GM21825 (cell line): ENCODE measurements at regions not wholly inside any gene's neighbourhood (a gene's known extent, or its start where the extent isn't known, plus 50 kb on each side); places are given as distances from the start of the nearest gene placed in this dataset.

Experiments used
- ATAC-seq: cut with Tn5 transposase; IDR thresholded peaks from one replicate; pipeline ENCODE4 v1.9.1; 2021; ENCODE audit warnings: mild to moderate bottlenecking, moderate library complexity; ENCODE audit not compliant: unreplicated experiment

DNA sequence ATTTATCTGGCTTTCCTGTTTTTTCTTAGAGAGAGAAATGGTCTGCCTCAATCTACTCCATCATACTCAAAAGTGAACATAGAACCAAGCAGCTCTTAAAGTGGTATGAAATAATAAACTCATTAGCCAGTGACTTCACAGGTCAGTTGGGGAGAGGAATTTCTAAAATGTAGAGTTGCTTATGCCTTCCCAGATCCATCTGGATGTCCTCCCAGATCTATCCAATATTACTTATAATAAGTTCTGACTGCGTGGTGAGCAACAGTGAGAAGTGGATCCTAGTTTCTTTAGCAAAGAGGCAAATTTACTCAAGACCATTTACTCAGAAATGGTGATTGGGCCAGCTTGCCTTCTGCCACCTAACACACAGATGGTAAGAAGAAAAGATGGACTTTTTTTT lies 748.0 kb downstream of the PCDH18 start:
- ATAC-seq: no peak

DNA sequence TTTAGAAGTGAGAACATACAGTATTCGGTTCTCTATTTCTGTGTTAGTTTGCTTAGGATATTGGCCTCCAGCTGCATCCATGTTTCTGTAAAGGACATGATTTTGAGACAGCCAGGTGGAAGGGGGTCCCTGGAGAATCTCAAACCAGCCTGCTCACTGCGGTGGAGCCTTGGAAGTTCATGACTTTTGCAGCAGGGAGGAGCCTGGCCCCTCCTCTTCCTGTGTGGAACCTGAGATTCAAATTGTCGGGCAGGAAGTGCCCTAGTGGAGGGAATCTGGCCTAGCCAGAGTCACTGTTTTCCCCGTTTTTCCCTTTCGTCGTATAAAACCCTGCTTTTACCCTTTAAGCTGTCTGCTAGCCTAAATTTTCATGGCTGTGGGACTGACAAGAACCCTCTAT lies 762.6 kb downstream of the PCDH18 start:
- ATAC-seq: no peak

DNA sequence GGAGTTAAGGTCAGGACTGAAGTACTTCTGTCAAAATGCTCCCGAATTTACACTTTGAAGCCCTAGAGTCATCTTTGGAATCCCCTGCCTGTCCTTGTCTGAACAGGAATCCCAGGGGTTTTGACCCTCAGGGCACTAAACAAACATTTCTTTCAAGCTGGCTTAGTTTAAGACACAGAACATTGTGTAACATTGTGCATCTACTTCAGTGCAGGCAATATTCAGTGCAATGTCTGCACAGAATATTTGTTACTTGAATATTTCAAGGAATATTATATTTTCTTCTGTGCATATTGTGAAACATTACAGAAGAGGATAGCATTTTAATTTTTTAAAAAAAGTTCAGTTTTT lies 763.4 kb downstream of the PCDH18 start:
- ATAC-seq: no peak

DNA sequence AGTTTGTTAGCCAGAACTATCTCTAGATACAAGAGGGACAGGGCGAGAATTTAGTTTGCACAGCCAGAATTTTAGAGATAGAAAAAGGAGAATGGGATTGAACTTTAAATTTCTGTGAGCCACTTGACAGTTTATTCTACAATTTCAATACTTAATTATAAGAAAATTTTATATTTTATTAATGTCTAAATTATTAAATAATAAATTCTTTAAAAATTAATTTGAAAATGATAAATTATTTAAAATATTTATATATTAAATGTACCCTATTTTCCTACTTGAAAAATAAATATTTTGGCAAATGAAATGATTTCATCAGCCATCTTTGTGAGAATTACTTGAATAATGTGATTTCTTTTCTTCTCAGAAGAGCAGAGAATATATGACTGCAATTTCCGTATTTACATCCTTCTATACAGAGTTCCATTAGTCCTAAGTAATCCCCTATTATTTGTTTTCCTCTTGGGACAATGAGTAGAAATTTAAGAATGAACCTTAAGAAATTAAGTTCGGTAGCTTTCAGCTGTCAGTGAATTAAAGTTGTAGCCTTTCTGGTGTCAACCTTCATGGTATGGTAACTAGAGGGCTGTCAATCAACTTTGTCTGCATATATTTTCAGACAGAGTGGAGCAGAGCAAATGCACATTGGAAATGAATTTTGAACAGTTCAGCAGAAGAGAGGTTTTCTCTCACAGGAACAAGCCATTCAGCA lies 763.9 kb downstream of the PCDH18 start:
- ATAC-seq: no peak

DNA sequence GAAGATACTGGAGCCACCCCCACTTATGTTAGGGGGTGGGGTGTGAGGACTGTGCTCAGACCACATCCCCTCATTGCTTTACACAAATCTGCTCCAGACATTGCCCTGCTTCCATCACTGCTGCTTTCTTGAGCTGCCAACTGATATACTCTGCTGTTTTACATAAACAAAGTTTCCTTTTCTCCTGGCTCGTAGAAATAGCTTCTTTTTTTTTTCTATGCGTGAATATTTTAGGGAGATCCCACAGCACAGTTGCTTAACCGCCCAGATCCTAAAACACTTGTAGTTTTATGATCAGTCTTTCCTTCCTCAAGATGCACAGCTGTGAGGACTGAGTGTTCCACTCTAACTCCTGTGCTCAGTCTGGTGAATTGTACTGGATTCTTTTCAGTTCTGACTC lies 768.4 kb downstream of the PCDH18 start:
- no peak for ATAC-seq

DNA sequence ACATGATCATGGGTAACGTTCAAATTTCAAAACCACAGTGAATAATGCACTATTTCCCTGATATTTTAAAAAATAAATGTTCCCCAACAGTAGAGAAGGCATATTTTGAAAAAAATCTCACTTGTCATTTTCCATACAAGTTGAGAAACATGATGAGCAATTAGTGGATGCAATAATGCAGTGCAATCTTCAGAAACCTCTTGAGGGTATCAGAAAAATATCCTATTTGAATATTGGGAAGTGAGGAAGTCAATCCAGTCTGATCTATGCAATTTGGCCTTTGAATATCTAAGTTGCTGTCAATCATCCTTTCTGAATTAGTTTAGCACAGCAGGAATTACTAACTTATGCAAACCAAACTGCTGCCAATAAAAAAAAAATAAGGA lies 776.8 kb downstream of the PCDH18 start:
- no peak for ATAC-seq

DNA sequence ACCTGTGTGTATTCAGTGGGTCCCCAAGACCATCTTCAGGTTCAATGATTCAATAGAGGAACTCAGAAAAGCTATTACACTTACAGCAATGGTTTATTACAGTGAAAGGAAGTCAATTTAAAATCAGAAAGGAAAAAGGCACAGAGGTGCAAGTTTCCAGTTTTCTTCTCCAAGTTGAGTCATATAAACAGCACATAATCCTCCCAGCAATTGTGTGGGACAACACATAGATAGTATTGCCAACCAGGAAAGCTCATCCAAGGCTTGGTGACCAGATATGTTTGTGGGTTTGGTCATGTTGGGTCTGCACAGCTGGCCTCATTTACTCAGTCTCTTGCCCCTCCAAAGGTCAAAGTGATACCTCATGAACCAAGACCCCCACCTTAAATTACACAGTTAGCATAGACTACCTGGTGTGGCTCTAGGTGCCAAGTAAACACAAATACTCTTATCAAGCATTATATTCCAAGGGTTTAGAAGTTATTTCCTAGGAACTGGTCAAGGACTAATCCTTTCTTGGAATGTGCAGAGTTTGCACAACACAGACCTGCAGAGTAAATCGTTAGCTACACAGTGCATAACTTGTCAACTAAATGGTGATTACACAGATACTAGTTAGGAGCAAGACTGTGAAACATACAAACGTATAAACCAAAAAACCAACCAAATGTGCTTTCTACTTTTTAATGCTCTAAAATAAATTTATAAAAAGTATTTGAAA lies 777.3 kb downstream of the PCDH18 start:
- no peak for ATAC-seq

DNA sequence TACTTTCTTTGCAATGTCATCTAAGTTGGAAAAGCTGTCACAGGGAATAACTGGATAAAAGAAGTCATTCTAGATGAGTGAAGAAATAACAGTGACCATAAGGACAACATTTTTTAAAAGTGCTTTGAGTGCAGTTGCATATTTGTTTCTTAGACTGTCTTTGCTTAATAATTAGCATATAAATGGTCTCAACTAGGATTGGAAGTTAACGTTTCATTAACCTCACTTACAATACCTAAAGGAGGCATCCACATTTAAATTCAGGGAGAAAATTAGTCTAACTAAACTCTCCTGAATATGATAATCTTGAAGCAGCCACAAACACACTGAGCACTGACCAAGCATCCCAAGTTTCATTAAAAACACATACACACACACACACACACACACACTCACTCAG lies 780.7 kb downstream of the PCDH18 start:
- no peak for ATAC-seq

DNA sequence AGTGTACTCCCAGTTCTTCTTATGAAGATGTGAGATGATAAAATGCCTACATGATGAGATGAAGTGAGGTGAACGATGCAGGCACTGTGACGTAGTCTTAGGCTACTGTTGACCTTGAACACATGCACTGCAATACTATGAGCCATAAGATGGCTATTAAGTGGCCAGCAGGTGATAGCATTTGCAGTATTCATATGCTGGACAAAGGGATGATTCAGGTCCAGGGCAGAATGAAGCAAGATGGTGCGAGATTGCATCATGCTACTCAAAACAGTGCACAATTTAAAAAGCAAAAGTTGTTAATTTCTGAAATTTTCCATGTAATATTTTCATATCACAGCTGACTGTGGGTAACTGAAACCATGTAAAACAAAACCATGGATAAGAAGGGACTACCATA lies 781.4 kb downstream of the PCDH18 start:
- ATAC-seq: no peak

DNA sequence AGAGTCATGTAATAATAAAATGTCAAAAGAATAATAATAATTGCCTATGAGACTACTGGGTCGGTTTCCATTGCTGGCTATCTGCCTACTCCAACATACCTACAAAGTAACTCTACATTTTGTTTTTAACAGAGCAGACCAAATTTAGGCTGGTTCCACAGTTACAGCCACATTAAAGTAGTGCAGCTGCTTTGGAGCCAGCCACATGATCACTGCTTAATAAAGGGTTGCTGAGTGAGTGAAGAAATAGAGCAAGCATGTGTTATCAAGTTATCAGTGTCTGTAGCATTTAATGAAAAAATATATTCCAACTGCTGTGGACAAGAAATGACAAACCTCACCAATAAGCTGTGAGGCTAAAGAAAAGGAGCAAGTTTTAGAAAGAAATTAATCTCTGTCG lies 782.3 kb downstream of the PCDH18 start:
- ATAC-seq: no peak

DNA sequence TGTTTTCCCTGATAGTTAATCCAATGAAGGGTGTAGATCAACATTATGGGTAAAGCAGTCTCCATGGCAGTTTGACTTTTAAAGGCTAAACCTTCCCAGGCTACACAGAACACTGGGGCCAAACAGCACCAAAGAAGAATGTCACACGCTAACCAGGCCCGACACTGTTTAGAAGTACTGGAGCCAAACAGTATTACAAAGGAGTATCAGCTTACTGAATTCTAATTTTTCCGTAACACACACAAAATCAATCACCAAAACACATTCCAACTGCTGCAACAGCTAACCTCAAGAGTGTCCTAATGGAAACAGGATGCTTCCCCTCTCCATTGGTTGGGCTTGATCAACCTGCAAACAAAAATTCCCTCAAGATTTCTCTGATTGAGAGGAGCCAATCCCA lies 783.5 kb downstream of the PCDH18 start:
- no peak for ATAC-seq

DNA sequence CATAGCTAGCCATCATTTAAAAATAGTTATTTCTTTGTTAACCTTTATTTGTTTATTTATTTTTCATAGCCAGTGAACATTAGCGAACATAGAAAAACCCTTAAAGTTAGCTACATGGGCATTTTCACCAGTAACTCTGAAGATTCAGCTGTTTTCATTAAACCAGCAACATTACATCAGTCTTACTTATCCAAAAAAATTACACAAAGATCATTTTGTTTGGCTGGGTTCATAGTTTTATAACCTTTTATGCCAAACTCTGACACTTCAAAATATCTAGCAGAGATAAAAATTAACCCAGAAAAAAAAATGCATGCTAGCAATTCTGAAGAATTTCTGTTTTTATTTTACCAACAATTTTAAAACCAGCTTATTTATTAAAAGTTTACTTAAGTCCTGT lies 784.1 kb downstream of the PCDH18 start:
- ATAC-seq: no peak

DNA sequence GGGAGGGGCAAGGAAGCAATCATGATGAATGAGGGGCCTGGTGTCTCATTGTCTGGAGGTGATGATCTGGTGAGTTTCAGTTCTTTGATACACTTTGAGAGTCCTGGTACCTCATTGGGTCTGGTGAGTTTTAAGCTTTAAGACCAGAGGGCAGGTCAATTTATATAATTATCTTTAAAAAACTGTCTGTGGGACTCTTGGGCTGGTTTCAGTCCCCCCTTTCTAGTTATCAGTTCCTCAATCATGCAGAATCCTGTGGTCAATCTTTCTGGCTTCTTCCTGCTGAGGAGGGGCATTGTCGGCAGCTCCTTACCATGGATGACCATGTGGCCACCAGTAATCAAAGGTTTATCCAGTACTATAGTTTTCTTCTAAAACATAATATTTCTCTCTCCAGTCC lies 789.1 kb downstream of the PCDH18 start:
- no peak for ATAC-seq

DNA sequence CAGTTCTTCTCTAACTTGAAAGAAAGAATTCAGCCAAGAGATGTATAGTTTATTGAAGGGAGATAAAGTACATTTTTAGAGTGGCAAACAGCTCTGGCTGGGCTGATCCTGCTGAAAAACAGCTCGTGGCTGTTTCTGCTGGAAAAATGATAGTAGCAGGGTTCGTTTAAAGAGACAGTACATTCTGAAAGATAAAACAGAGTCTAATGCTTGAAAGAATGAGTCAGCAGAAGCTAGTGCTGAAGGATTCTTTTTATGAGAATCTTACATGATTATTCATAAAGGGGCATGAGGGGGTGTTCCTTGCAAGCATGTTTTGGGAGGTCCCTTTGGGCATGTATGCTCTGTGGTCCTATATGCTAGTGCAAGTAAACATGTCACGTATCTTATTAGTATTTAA lies 790.0 kb downstream of the PCDH18 start:
- ATAC-seq: no peak

DNA sequence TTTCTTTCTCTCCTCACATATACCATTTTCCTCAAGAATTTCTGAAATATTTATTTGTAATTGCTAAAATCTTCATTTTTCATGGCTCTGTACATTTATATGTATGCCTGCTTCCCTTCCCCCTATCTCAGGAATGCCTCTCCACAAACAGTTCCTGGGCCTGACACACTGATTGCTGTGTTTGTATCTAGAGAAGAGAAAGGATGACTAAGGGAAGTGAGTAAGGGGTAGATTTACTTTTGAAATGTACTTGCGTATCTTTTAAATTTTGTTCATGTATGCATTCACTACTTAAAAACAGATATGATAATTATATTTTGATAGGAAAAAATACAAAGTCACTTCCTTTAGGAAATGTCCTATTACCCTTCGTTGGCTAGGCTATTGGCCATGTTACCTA lies 790.8 kb downstream of the PCDH18 start:
- no peak for ATAC-seq

DNA sequence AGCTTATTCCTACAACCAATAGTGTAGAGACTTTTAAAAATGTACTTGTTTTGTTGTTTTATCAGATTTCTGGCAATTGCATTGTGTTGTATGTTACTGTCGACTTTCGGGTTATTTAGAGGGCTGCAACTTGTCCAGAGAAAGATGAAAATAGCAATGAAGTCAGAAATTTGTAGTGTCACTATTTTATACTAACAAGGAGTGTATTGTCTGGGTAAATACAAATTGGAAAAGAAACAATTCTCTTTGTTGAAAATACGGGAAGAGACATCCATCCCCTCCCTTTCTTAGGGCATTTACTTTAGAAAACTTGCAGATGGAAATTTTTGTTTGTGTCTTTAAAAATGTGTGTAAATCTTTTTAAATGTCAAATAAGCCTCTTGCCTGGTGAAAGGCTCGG lies 792.0 kb downstream of the PCDH18 start:
- no peak for ATAC-seq

DNA sequence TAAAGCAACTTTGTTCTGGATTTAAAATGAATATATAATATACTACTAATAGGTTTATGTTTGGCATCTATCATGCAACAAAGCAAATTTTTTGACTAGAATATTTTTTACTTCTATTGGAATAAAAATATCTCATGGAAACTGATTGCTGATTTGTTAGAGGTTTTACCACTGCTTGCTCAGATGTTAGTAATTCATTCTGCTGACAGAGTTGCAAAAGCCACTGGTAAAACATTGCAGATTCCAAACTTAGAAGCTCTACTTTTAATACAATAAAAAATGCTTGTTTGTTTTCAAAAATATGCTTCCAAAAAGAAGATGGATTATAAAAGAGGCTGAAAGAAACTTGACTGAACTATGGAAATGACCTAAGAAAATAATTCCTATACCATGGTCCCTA lies 795.2 kb downstream of the PCDH18 start:
- ATAC-seq: no peak

DNA sequence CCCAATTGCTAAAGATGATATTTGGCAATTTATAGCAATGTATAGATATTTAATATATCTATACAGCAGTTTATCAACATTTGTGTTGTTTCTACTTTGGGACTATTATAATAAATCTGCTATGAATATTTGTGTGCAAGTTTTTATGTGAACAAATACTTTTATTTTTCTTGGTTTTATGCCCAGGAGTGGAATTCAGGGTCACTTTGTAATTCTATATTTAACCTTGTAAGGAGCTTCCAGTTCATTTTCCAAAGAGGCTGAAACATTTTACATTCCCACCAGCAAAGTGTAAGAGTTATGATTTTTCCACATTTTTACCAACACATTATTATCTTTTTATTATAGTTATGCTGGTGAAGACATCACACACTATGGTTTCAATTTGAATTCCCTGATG lies 801.3 kb downstream of the PCDH18 start:
- ATAC-seq: no peak

DNA sequence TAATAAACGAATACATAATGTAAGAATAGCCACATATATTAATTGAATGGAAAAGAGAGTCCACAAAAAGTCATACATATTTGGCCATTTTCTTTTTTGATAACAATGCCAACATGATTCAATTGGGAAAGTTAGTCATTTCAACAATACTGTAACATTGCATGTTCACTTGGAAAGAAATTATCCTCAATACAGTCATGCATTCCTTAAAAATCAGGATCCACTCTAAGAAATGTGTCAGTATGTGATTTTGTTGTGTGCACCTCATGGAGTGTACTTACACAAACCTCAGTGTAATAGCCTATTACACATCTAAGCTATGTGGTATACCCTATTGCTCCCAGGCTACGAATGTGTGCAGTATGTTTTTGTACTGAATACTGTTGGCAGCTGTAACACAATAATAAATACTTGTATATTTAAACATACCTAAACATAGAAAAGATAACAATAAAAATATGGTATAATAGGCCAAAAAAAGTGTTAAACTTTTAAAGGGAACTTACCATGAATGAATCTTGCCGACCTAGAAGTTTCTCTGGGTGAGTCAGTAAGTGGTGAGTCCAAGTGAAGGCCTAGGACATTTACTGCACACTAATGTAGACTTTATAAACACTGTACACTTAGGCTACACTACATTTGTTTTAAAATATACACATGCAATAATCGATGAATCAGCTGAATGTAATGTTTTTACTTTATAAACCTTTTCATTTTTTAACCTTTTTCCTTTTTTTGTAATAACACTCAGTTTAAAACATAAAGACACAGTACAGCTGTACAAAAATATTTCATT lies 806.8 kb downstream of the PCDH18 start:
- ATAC-seq: no peak

DNA sequence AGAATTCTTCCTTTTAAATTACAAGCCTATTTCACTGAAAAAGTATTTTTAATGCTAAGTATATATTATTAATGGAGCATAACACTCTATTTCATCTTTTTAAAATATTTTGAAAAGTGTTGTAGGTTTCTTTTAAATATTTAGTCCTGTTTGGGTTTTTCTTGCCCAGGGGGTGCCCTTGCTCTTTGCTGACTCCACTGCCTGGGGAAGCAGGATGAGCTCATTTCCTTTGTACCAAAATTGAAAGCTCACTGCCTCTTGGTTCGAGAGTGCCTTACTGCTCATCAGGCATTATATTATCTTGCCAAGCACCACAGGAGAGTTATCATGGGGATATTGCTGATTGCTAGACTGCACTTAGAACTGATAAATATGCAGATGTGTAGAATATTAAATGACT lies 819.2 kb downstream of the PCDH18 start:
- no peak for ATAC-seq

DNA sequence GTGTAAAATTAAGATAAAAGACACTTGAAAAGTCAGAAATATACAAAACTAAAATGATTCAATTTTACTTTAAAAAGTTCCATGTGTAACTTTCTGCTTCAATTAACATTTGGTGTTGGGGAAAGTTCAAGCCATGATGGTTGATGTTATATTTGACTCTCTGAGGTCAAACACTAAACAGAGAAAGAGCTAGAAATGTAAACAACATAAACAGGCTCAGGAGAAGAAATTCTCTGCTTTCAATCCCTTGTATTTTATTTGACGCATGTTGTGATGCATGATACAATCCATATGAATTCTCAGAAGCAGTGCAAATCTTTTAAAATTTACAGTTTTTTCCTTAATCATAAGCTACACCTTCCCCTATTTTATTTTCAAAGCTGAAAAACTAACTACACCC lies 822.4 kb downstream of the PCDH18 start:
- ATAC-seq: no peak

DNA sequence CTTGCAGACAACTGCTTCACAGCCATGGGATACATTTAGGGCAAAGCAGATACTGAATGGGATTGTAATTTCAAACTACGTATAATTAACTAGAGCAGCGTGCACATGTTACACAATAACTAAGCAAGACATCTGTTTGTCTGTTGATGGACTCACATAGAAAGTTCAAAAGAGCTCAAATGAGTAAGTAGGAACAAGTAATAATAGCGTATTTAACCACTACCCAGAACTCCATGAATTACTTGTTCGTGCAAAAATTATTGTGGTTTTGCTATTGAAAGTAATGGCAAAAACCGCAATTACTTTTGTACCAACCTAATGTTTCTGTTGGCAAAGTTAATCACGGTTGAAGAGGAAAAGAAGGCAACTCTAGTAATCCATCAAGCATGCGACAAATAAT lies 825.4 kb downstream of the PCDH18 start:
- no peak for ATAC-seq
